Endothelial cell (in vitro differentiated cells): ENCODE measurements at regions not wholly inside any gene's neighbourhood (a gene's known extent, or its start where the extent isn't known, plus 50 kb on each side); places are given as distances from the start of the nearest gene placed in this dataset.

Source experiments
- DNase-seq: peaks from one replicate; pipeline ENCODE4 v3.0.0; 2021; ENCODE audit warnings: low spot score
- H3K27ac Mint-ChIP-seq: one replicate; pipeline ENCODE4 v1.8.0; 2021; ENCODE audit warnings: mixed read lengths, inconsistent platforms; ENCODE audit not compliant: unreplicated experiment
- H3K27me3 Mint-ChIP-seq: one replicate; pipeline ENCODE4 v1.8.0; 2021; ENCODE audit warnings: mild to moderate bottlenecking, moderate library complexity, mixed read lengths, inconsistent platforms; ENCODE audit not compliant: unreplicated experiment
- H3K36me3 Mint-ChIP-seq: one replicate; pipeline ENCODE4 v1.8.0; 2021; ENCODE audit warnings: mild to moderate bottlenecking, low read depth, mixed read lengths, inconsistent platforms; ENCODE audit not compliant: unreplicated experiment
- H3K4me1 Mint-ChIP-seq: one replicate; pipeline ENCODE4 v1.8.0; 2021; ENCODE audit warnings: mild to moderate bottlenecking, mixed read lengths, inconsistent platforms; ENCODE audit not compliant: unreplicated experiment
- H3K4me3 Mint-ChIP-seq: one replicate; pipeline ENCODE4 v1.8.0; 2021; ENCODE audit warnings: mild to moderate bottlenecking, mixed read lengths, inconsistent platforms; ENCODE audit not compliant: unreplicated experiment
- H3K9me3 Mint-ChIP-seq: one replicate; pipeline ENCODE4 v1.8.0; 2021; ENCODE audit warnings: mixed read lengths, inconsistent platforms; ENCODE audit not compliant: unreplicated experiment
- CTCF ChIP-seq: fragments of 200-600 bp; sonication (generic); IDR thresholded peaks from one replicate; pipeline ENCODE4 v1.5.0; 2021; ENCODE audit warnings: antibody characterized with exemption; ENCODE audit not compliant: unreplicated experiment

GRCh38 chr5:1745123-1745795 lies 54.4 kb downstream of the MRPL36 start:
- peaks cover 4% of the 10 kb centered on the region for H3K27me3 Mint-ChIP-seq
- no peak overlapping the region for H3K27ac Mint-ChIP-seq
- DNase-seq, result no peak
- H3K4me3 Mint-ChIP-seq, result no peak overlapping the region
- H3K4me1 Mint-ChIP-seq, result no peaks in the 10 kb centered on the region
- H3K9me3 Mint-ChIP-seq, result no peaks in the 10 kb centered on the region
- TF ChIP-seq CTCF, result no peak
- no peaks in the 10 kb centered on the region for H3K36me3 Mint-ChIP-seq

- no peaks in the 10 kb centered on the region for H3K4me1 Mint-ChIP-seq
- H3K9me3 Mint-ChIP-seq, result no peaks in the 10 kb centered on the region
- H3K4me3 Mint-ChIP-seq, result no peak overlapping the region
- no peaks in the 10 kb centered on the region for H3K36me3 Mint-ChIP-seq
- H3K27me3 Mint-ChIP-seq, result peaks cover 4% of the 10 kb centered on the region
- TF ChIP-seq CTCF, result no peak
- H3K27ac Mint-ChIP-seq, result no peak overlapping the region
- no peak for DNase-seq
Measured at GRCh38 chr5:1744393-1745122, 55.1 kb downstream of the MRPL36 start.

- H3K36me3 Mint-ChIP-seq, result no peaks in the 10 kb centered on the region
- no peak overlapping the region for H3K27ac Mint-ChIP-seq
- no peak for DNase-seq
- no peaks in the 10 kb centered on the region for H3K9me3 Mint-ChIP-seq
- H3K27me3 Mint-ChIP-seq, result peaks cover 4% of the 10 kb centered on the region
- TF ChIP-seq CTCF, result no peak
- H3K4me3 Mint-ChIP-seq, result no peak overlapping the region
- no peaks in the 10 kb centered on the region for H3K4me1 Mint-ChIP-seq
Measured at GRCh38 chr5:1743769-1744085, 55.9 kb downstream of the MRPL36 start.

GRCh38 chr5:1743061-1743768 lies 56.4 kb downstream of the MRPL36 start:
- no peaks in the 10 kb centered on the region for H3K36me3 Mint-ChIP-seq
- H3K27me3 Mint-ChIP-seq, result peaks cover 2% of the 10 kb centered on the region
- no peak overlapping the region for H3K27ac Mint-ChIP-seq
- no peaks in the 10 kb centered on the region for H3K4me1 Mint-ChIP-seq
- no peaks in the 10 kb centered on the region for H3K9me3 Mint-ChIP-seq
- DNase-seq, result no peak
- no peak overlapping the region for H3K4me3 Mint-ChIP-seq
- TF ChIP-seq CTCF, result no peak
